B cell (primary cell): ENCODE measurements at regions not wholly inside any gene's neighbourhood (a gene's known extent, or its start where the extent isn't known, plus 50 kb on each side); places are given as distances from the start of the nearest gene placed in this dataset.

Experiments used
- ATAC-seq: fragments of 200-7000 bp; cut with Tn5 transposase; one replicate; pipeline ENCODE4 v1.10.0; 2021; ENCODE audit warnings: low read depth, mild to moderate bottlenecking, moderate number of reproducible peaks, moderate library complexity
- CTCF ChIA-PET: fragments of 350-600 bp; sonication (Branson Sonifier 250); formaldehyde crosslinking; loops from one replicate; lab custom pipeline; 2021; ENCODE audit warnings: antibody characterized with exemption, inconsistent platforms; lab: Charles Lee
- POLR2A ChIA-PET: fragments of 350-600 bp; sonication (Branson Sonifier 250); formaldehyde crosslinking; loops from one replicate; lab custom pipeline; 2021; ENCODE audit warnings: antibody characterized with exemption; lab: Charles Lee
- DNase-seq: peaks from one replicate; pipeline ENCODE4 v3.0.0; 2013
- H2AFZ ChIP-seq: 2 replicates; pipeline ENCODE4 v1.6.1; 2012; ENCODE audit warnings: mild to moderate bottlenecking, low read depth, low read length; ENCODE audit not compliant: insufficient read depth, poor library complexity, severe bottlenecking
- H3K27ac ChIP-seq, 2 donors: 1 replicate in 1 of 2; 2 replicates in 1 of 2; pipeline ENCODE4 v1.5.1; 2012 to 2013; ENCODE audit warnings: low read length in 2 of 2, mild to moderate bottlenecking in 2 of 2, moderate library complexity in 1 of 2
- H3K27me3 ChIP-seq, 4 experiments: fragments of 200-600 bp in 1 of 4; sonication (generic) in 1 of 4; replicated peaks in 1 of 4; 1 replicate in 2 of 4; 2 replicates in 2 of 4; pipeline versions ENCODE4 v1.6.1 to v1.7.0; 2013 to 2016; ENCODE audit warnings: low read length in 3 of 4, mild to moderate bottlenecking in 2 of 4, mixed read lengths in 1 of 4, moderate library complexity in 1 of 4; ENCODE audit not compliant: insufficient read depth in 4 of 4, control insufficient read depth in 3 of 4; ENCODE audit errors: control extremely low read depth in 1 of 4
- H3K36me3 ChIP-seq, 2 experiments: replicated peaks in 1 of 2; 1 replicate in 1 of 2; 2 replicates in 1 of 2; pipeline versions ENCODE4 v1.6.1 to v1.7.1; 2013; ENCODE audit warnings: low read length in 1 of 2; ENCODE audit not compliant: insufficient read depth in 2 of 2, control insufficient read depth in 1 of 2; ENCODE audit errors: control extremely low read depth in 1 of 2, extremely low read depth in 1 of 2
- H3K4me1 ChIP-seq, 2 donors: fragments of 200-600 bp in 1 of 2; sonication (generic) in 1 of 2; 1 replicate in 1 of 2; 2 replicates in 1 of 2; pipeline versions ENCODE4 v1.5.1 to v1.6.1; 2013 to 2017; ENCODE audit warnings: low read length in 2 of 2; ENCODE audit not compliant: control insufficient read depth in 2 of 2, insufficient read depth in 2 of 2
- H3K4me2 ChIP-seq: replicated peaks from 2 replicates; pipeline ENCODE3; 2012; ENCODE audit warnings: mild to moderate bottlenecking, low read depth, low read length; ENCODE audit not compliant: poor library complexity, severe bottlenecking
- H3K4me3 ChIP-seq, 5 experiments: fragments of 200-600 bp in 1 of 5; sonication (generic) in 1 of 5; 1 replicate in 3 of 5; 2 replicates in 2 of 5; pipeline versions ENCODE4 v1.5.1 to v1.7.0; 2011 to 2016; ENCODE audit warnings: low read length in 4 of 5, mild to moderate bottlenecking in 4 of 5, low read depth in 2 of 5, control low read depth in 1 of 5, moderate library complexity in 1 of 5; ENCODE audit not compliant: insufficient read depth in 1 of 5; ENCODE audit errors: control extremely low read depth in 1 of 5, extremely low read depth in 1 of 5
- H3K79me2 ChIP-seq: fragments of 200-600 bp; sonication (generic); one replicate; pipeline ENCODE4 v1.6.0; 2016; ENCODE audit warnings: low read length; ENCODE audit not compliant: control insufficient read depth, insufficient read depth
- H3K9ac ChIP-seq: fragments of 200-600 bp; sonication (generic); 2 replicates; pipeline ENCODE4 v1.6.1; 2017; ENCODE audit warnings: mild to moderate bottlenecking, low read length, moderate library complexity
- H3K9me3 ChIP-seq, 3 donors: one replicate each; pipeline versions ENCODE4 v1.6.1 to v1.7.1; 2013; ENCODE audit warnings: low read length in 2 of 3; ENCODE audit not compliant: control insufficient read depth in 2 of 3, insufficient read depth in 1 of 3; ENCODE audit errors: control extremely low read depth in 1 of 3
- H4K20me1 ChIP-seq: 2 replicates; pipeline ENCODE4 v1.6.0; 2012; ENCODE audit warnings: mild to moderate bottlenecking, low read length; ENCODE audit not compliant: insufficient read depth, control insufficient read depth, poor library complexity, severe bottlenecking
- H3K27ac Mint-ChIP-seq: one replicate; pipeline ENCODE4 v1.8.0; 2021; ENCODE audit warnings: mixed read lengths
- H3K27me3 Mint-ChIP-seq: one replicate; pipeline ENCODE4 v1.8.0; 2021; ENCODE audit warnings: mixed read lengths
- H3K4me1 Mint-ChIP-seq: one replicate; pipeline ENCODE4 v1.8.0; 2021; ENCODE audit warnings: mixed read lengths
- H3K4me3 Mint-ChIP-seq: one replicate; pipeline ENCODE4 v1.8.0; 2021; ENCODE audit warnings: mixed read lengths
- H3K9me3 Mint-ChIP-seq: one replicate; pipeline ENCODE4 v1.8.0; 2022; ENCODE audit warnings: mixed read lengths; ENCODE audit not compliant: insufficient read depth
- CTCF ChIP-seq: fragments of 200-600 bp; IDR thresholded peaks from one replicate; pipeline ENCODE4 v1.8.0; 2022; ENCODE audit warnings: antibody characterized with exemption, mild to moderate bottlenecking
- EZH2 ChIP-seq: IDR thresholded peaks from 2 replicates; pipeline ENCODE4 v1.6.1; 2012; ENCODE audit warnings: borderline replicate concordance, low read depth, mild to moderate bottlenecking, moderate library complexity, low read length; ENCODE audit not compliant: insufficient read depth, poor library complexity, severe bottlenecking
- WGBS: methylation state at CpG from one replicate; pipeline ENCODE4 v1.1.5; 2013; ENCODE audit warnings: missing lambda C conversion rate; ENCODE audit not compliant: insufficient coverage; 5-methylcytosine and 5-hydroxymethylcytosine counted together
- intact Hi-C: fragments of 100-400 bp; cut with micrococcal nuclease; formaldehyde crosslinking; loops from one replicate; pipeline ENCODE4 v1.10.0; 2022

GRCh38 chr3:171979081-171979480, 60.3 kb upstream of the FNDC3B start:
- no peaks in the 10 kb centered on the region for H3K36me3 ChIP-seq
- CTCF ChIA-PET = no interaction called here
- intact Hi-C loops = no loop called here
- H4K20me1 ChIP-seq = no peaks in the 10 kb centered on the region
- Mint-ChIP-seq H3K4me3 (no peak overlapping the region), H3K4me1 (peaks cover 3% of the 10 kb centered on the region), H3K9me3 (peaks cover 4% of the 10 kb centered on the region), H3K27me3 (peaks cover 7% of the 10 kb centered on the region), H3K27ac (no peak overlapping the region)
- TF ChIP-seq EZH2 (no peak), CTCF (no peak)
- POLR2A ChIA-PET = no interaction called here
- H3K27ac ChIP-seq = no peak overlapping the region
- no peak overlapping the region for H3K4me3 ChIP-seq
- H3K4me1 ChIP-seq = no peaks in the 10 kb centered on the region
- no peak overlapping the region for H3K9ac ChIP-seq
- H3K9me3 ChIP-seq = peaks cover 0 to 4% (median 4%) of the 10 kb centered on the region in 3 donors
- H3K79me2 ChIP-seq = no peaks in the 10 kb centered on the region
- WGBS = 90% methylated on average over 3 of the region's 8 CpGs
- ATAC-seq (no peak), DNase-seq (no peak)
- H3K4me2 ChIP-seq = no peak overlapping the region
- H2AFZ ChIP-seq = no peak overlapping the region
- H3K27me3 ChIP-seq = no peaks in the 10 kb centered on the region

DNA sequence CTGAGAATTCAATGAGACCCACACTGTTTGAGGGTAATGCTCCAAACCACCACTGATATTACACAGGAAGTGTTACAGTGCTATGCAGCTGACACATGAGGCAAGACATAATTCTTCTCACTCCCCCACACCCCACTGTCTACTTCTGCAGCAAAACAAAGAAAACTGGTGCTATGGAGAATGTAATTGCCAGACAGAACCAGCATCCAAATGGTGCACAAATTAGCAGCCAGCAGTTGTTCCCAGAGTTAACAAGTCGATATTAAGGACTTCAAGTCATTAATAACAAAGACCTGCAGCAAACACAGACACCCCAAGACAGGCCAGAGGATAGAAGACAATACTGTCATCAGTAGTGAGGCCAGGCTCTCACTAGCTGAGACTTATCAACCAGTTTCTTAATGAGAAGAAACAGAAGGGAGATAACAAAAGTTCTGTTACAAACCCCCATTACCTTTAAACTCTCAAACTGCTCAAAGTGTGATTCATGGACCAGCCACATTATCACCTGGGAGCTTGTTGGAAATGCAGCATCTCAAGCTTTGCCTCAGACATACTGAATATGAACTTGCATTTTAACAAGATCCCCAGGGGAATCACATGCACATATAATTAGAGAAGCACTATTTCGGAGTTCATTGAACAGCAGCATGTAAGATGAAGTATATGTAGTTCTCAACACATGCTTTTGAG, 58.7 kb upstream of the FNDC3B start:
- no peak overlapping the region for H3K27ac ChIP-seq
- Mint-ChIP-seq H3K9me3 (peaks cover 4% of the 10 kb centered on the region), H3K4me3 (no peak overlapping the region), H3K27ac (no peak overlapping the region), H3K27me3 (peaks cover 12% of the 10 kb centered on the region), H3K4me1 (peaks cover 3% of the 10 kb centered on the region)
- no peak overlapping the region for H2AFZ ChIP-seq
- CTCF ChIA-PET = no interaction called here
- H3K79me2 ChIP-seq = no peaks in the 10 kb centered on the region
- POLR2A ChIA-PET = no interaction called here
- ATAC-seq (no peak), DNase-seq (no peak)
- no peak overlapping the region for H3K9ac ChIP-seq
- no peak overlapping the region for H3K4me2 ChIP-seq
- peaks cover 0 to 4% (median 4%) of the 10 kb centered on the region in 3 donors for H3K9me3 ChIP-seq
- H3K27me3 ChIP-seq = peaks cover 0 to 5% (median 0%) of the 10 kb centered on the region in 4 experiments
- H3K36me3 ChIP-seq = no peaks in the 10 kb centered on the region
- no peaks in the 10 kb centered on the region for H4K20me1 ChIP-seq
- 0% methylated on average over 1 of the region's 2 CpGs for WGBS
- H3K4me1 ChIP-seq = no peaks in the 10 kb centered on the region
- no peak overlapping the region for H3K4me3 ChIP-seq
- intact Hi-C loops = no loop called here
- TF ChIP-seq EZH2 (no peak), CTCF (no peak)
